IMR-90 (cell line): ENCODE measurements at regions not wholly inside any gene's neighbourhood (a gene's known extent, or its start where the extent isn't known, plus 50 kb on each side); places are given as distances from the start of the nearest gene placed in this dataset.

ENCODE experiments used
- ATAC-seq: fragments of 200-7000 bp; cut with Tn5 transposase; 2 replicates; pipeline ENCODE4 v1.9.1; 2020; ENCODE audit warnings: low read depth, mild to moderate bottlenecking, moderate library complexity
- BruUV-seq: library from RNA; stranded (reverse); fragments of 400-500 nt; replicated peaks from 2 replicates; lab custom pipeline; 2021; lab: Mats Ljungman, UMichigan
- CTCF ChIA-PET: fragments of 300-600 bp; formaldehyde crosslinking; extraction: SDS; loops from one replicate; lab custom pipeline; 2021; ENCODE audit warnings: antibody characterized with exemption; lab: Yijun Ruan, JAX
- POLR2A ChIA-PET: fragments of 300-600 bp; sonication (Branson Sonifier 250); formaldehyde crosslinking; loops from one replicate; lab custom pipeline; 2022; ENCODE audit warnings: antibody characterized with exemption; ENCODE audit not compliant: unreplicated experiment; lab: Charles Lee
- DNase-seq: peaks from one replicate; pipeline ENCODE4 v3.0.0; 2013
- H2AFZ ChIP-seq: replicated peaks from 2 replicates; pipeline ENCODE3; 2013; ENCODE audit warnings: low read length, mild to moderate bottlenecking; ENCODE audit not compliant: poor library complexity
- H2AK5ac ChIP-seq: 2 replicates; pipeline ENCODE4 v1.6.1; 2013; ENCODE audit warnings: low read depth, low read length, inconsistent platforms
- H2AK9ac ChIP-seq: replicated peaks from 2 replicates; pipeline ENCODE3; 2013; ENCODE audit warnings: mild to moderate bottlenecking, low read depth, low read length, moderate library complexity; ENCODE audit not compliant: poor library complexity
- H2BK120ac ChIP-seq: 2 replicates; pipeline ENCODE4 v1.6.1; 2013; ENCODE audit warnings: low read depth, low read length, inconsistent platforms
- H2BK15ac ChIP-seq: 3 replicates; pipeline ENCODE4 v1.6.1; 2013; ENCODE audit warnings: low read depth, low read length, inconsistent platforms
- H2BK20ac ChIP-seq: 2 replicates; pipeline ENCODE4 v1.6.1; 2013; ENCODE audit warnings: low read depth, mild to moderate bottlenecking, inconsistent platforms, low read length, moderate library complexity
- H2BK5ac ChIP-seq: 2 replicates; pipeline ENCODE4 v1.6.1; 2013; ENCODE audit warnings: mild to moderate bottlenecking, low read depth, low read length, inconsistent platforms; ENCODE audit not compliant: poor library complexity, severe bottlenecking
- H3K14ac ChIP-seq: replicated peaks from 2 replicates; pipeline ENCODE4 v1.6.1; 2013; ENCODE audit warnings: low read depth, low read length, inconsistent platforms
- H3K18ac ChIP-seq: 2 replicates; pipeline ENCODE4 v1.6.1; 2013; ENCODE audit warnings: low read depth, low read length, control low read depth
- H3K23ac ChIP-seq: 2 replicates; pipeline ENCODE4 v1.6.1; 2013; ENCODE audit warnings: low read depth, low read length, inconsistent platforms
- H3K27ac ChIP-seq: 2 replicates; pipeline ENCODE4 v1.5.1; 2013; ENCODE audit warnings: mild to moderate bottlenecking, control low read depth, low read length; ENCODE audit not compliant: insufficient read depth
- H3K27me3 ChIP-seq: 2 replicates; pipeline ENCODE4 v1.6.1; 2013; ENCODE audit warnings: low read length; ENCODE audit not compliant: control insufficient read depth, insufficient read depth
- H3K36me3 ChIP-seq: 2 replicates; pipeline ENCODE4 v1.6.1; 2013; ENCODE audit warnings: low read length, mixed read lengths; ENCODE audit not compliant: control insufficient read depth, insufficient read depth
- H3K4ac ChIP-seq: 2 replicates; pipeline ENCODE4 v1.6.1; 2013; ENCODE audit warnings: low read depth, low read length, inconsistent platforms
- H3K4me1 ChIP-seq: 2 replicates; pipeline ENCODE4 v1.6.1; 2013; ENCODE audit warnings: low read length, mixed read lengths; ENCODE audit not compliant: control insufficient read depth, insufficient read depth
- H3K4me2 ChIP-seq: 2 replicates; pipeline ENCODE4 v1.6.1; 2013; ENCODE audit warnings: low read depth, mild to moderate bottlenecking, control low read depth, low read length, moderate library complexity
- H3K4me3 ChIP-seq: 2 replicates; pipeline ENCODE4 v1.5.1; 2013; ENCODE audit warnings: low read depth, mild to moderate bottlenecking, control low read depth, low read length, moderate library complexity; ENCODE audit not compliant: insufficient read depth
- H3K56ac ChIP-seq: 2 replicates; pipeline ENCODE4 v1.6.1; 2013; ENCODE audit warnings: low read length, inconsistent platforms; ENCODE audit not compliant: insufficient read depth; ENCODE audit errors: extremely low read depth
- H3K79me1 ChIP-seq, 2 experiments: 2 replicates each; pipeline ENCODE4 v1.6.1; 2013; ENCODE audit warnings: low read length in 2 of 2, inconsistent platforms in 1 of 2, low read depth in 1 of 2
- H3K9ac ChIP-seq: 2 replicates; pipeline ENCODE4 v1.6.1; 2013; ENCODE audit warnings: low read depth, low read length, control low read depth
- H3K9me1 ChIP-seq: 2 replicates; pipeline ENCODE4 v1.6.1; 2013; ENCODE audit warnings: low read length, inconsistent platforms; ENCODE audit not compliant: insufficient read depth
- H3K9me3 ChIP-seq: 2 replicates; pipeline ENCODE4 v1.6.1; 2013; ENCODE audit warnings: low read length; ENCODE audit not compliant: control insufficient read depth, insufficient read depth
- H4K20me1 ChIP-seq: 2 replicates; pipeline ENCODE4 v1.6.1; 2013; ENCODE audit warnings: low read length, inconsistent platforms; ENCODE audit not compliant: insufficient read depth
- H4K5ac ChIP-seq: 2 replicates; pipeline ENCODE4 v1.6.1; 2013; ENCODE audit warnings: mild to moderate bottlenecking, low read depth, low read length, control low read depth
- H4K8ac ChIP-seq, 2 experiments: 2 replicates each; pipeline ENCODE4 v1.6.1; 2013; ENCODE audit warnings: low read depth in 2 of 2, low read length in 2 of 2, control low read depth in 1 of 2, inconsistent platforms in 1 of 2
- H4K91ac ChIP-seq: 2 replicates; pipeline ENCODE4 v1.6.1; 2013; ENCODE audit warnings: low read depth, low read length, inconsistent platforms; ENCODE audit not compliant: insufficient read depth
- CHD1 ChIP-seq: IDR thresholded peaks from 2 replicates; pipeline ENCODE4 v1.6.1; 2012; ENCODE audit warnings: low read depth, low read length, improper control_type of control experiment
- MAFK ChIP-seq: IDR thresholded peaks from 2 replicates; pipeline ENCODE4 v1.6.1; 2012; ENCODE audit warnings: low read depth, low read length, improper control_type of control experiment
- MAZ ChIP-seq: IDR thresholded peaks from 2 replicates; pipeline ENCODE4 v1.6.1; 2012; ENCODE audit warnings: low read depth, mild to moderate bottlenecking, low read length, improper control_type of control experiment, moderate library complexity, borderline replicate concordance
- NFE2L2 ChIP-seq: fragments of 150-350 bp; IDR thresholded peaks from 2 replicates; pipeline ENCODE4 v1.6.1; 2016; ENCODE audit warnings: low read depth, mild to moderate bottlenecking, low read length
- POLR2A ChIP-seq: IDR thresholded peaks from 2 replicates; pipeline ENCODE4 v1.6.1; 2012; ENCODE audit warnings: mild to moderate bottlenecking, low read depth, low read length
- USF2 ChIP-seq: fragments of 150-350 bp; IDR thresholded peaks from 2 replicates; pipeline ENCODE4 v1.6.1; 2017; ENCODE audit warnings: mild to moderate bottlenecking, antibody characterized with exemption, low read length, low read depth
- WGBS, 2 experiments: methylation state at CpG; one replicate each; pipeline versions ENCODE4 v1.1.5 to v1.1.7; 2013; ENCODE audit warnings: missing lambda C conversion rate in 2 of 2; ENCODE audit not compliant: insufficient read length in 1 of 2; ENCODE audit errors: extremely low coverage in 2 of 2; 5-methylcytosine and 5-hydroxymethylcytosine counted together
- dilution Hi-C: fragments of 300-500 bp; cut with HindIII; formaldehyde crosslinking; loops from one replicate; pipeline ENCODE4 v1.14.3; 2018; ENCODE audit warnings: low sequenced_read_pairs; ENCODE audit not compliant: unreplicated experiment
- in situ Hi-C: fragments of 300-500 bp; cut with MboI; formaldehyde crosslinking; loops from 3 replicates; pipeline ENCODE4 v1.14.3; 2019; ENCODE audit warnings: low sequenced_read_pairs, inconsistent platforms, mixed read lengths
- intact Hi-C: fragments of 100-400 bp; cut with micrococcal nuclease; formaldehyde crosslinking; loops from 2 replicates; pipeline ENCODE4 v1.10.0; 2022
- TF ChIP-seq, protein P1 (sequence below): conservative IDR thresholded peaks from 2 replicates; pipeline ENCODE4 v1.5.1; 2012; ENCODE audit warnings: mild to moderate bottlenecking, low read depth, low read length, improper control_type of control experiment

DNA sequence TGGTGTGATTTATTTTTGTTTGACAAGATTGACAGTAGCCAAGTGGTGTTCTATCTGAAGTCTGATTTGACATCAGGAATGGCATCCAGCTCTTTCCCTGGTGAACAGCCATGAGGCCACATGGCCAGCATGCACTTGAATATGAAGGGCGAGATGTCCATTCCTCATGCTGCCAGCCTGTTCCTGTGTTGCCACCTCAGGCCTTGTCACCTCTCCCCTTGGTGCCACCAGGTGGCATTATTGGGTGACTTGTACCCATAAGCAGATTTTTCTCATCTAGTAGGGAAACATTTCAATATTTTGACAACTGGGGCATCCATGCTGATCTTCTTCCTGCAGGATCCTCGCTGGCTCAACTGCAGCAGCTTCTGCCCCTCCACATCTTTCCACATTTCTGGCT, 199.1 kb downstream of the ERMARD start:
- in situ Hi-C loops: no loop called here
- Histone ChIP-seq H2AK9ac (no peak overlapping the region), H3K9ac (no peak overlapping the region), H2BK20ac (no peak overlapping the region), H2BK5ac (no peak overlapping the region), H3K4ac (no peak overlapping the region), H3K23ac (no peak overlapping the region), H3K36me3 (no peaks in the 10 kb centered on the region), H3K56ac (no peak overlapping the region), H3K27ac (no peak overlapping the region), H3K9me1 (no peaks in the 10 kb centered on the region), H3K4me3 (no peak overlapping the region), H4K5ac (no peak overlapping the region), H3K9me3 (peaks cover 9% of the 10 kb centered on the region), H3K18ac (no peak overlapping the region), H2BK120ac (no peak overlapping the region), H4K91ac (no peak overlapping the region), H3K27me3 (no peaks in the 10 kb centered on the region), H3K4me2 (no peak overlapping the region), H2AFZ (no peak overlapping the region), H3K79me1 (no peaks in the 10 kb centered on the region), H2BK15ac (no peak overlapping the region), H3K4me1 (no peaks in the 10 kb centered on the region), H4K20me1 (no peaks in the 10 kb centered on the region), H2AK5ac (no peak overlapping the region), H4K8ac (no peak overlapping the region), H3K14ac (no peak overlapping the region)
- ChIA-PET POLR2A (no interaction called here), CTCF (no interaction called here)
- ATAC-seq (no peak), DNase-seq (no peak)
- dilution Hi-C loops: no loop called here
- WGBS, 2 experiments: 13% methylated on average over 1 of the region's 2 CpGs; no CpG with 5 or more reads in 1 of the 2 experiments
- BruUV-seq: no TSS peak
- intact Hi-C loops: no loop called here
- TF ChIP-seq MAZ (no peak), MAFK (no peak), USF2 (no peak), CHD1 (no peak), NFE2L2 (no peak), POLR2A (no peak)
- TF ChIP-seq, protein P1, sequence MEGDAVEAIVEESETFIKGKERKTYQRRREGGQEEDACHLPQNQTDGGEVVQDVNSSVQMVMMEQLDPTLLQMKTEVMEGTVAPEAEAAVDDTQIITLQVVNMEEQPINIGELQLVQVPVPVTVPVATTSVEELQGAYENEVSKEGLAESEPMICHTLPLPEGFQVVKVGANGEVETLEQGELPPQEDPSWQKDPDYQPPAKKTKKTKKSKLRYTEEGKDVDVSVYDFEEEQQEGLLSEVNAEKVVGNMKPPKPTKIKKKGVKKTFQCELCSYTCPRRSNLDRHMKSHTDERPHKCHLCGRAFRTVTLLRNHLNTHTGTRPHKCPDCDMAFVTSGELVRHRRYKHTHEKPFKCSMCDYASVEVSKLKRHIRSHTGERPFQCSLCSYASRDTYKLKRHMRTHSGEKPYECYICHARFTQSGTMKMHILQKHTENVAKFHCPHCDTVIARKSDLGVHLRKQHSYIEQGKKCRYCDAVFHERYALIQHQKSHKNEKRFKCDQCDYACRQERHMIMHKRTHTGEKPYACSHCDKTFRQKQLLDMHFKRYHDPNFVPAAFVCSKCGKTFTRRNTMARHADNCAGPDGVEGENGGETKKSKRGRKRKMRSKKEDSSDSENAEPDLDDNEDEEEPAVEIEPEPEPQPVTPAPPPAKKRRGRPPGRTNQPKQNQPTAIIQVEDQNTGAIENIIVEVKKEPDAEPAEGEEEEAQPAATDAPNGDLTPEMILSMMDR: no peak
